GM10266 (cell line): ENCODE measurements at regions not wholly inside any gene's neighbourhood (a gene's known extent, or its start where the extent isn't known, plus 50 kb on each side); places are given as distances from the start of the nearest gene placed in this dataset.

Experiments
- DNase-seq: peaks from one replicate; pipeline ENCODE4 v3.0.0; 2012; ENCODE audit errors: extremely low spot score
- CTCF ChIP-seq: IDR thresholded peaks from 2 replicates; pipeline ENCODE4 v1.5.1; 2012; ENCODE audit warnings: mild to moderate bottlenecking, low read depth; ENCODE audit not compliant: control insufficient read depth, insufficient read depth; ENCODE audit errors: missing control alignments

GRCh38 chr20:62539198-62540045 lies 63.6 kb upstream of the GATA5 start:
- TF ChIP-seq CTCF = no peak
- no peak for DNase-seq

GRCh38 chr20:62540504-62540903 lies 64.7 kb upstream of the GATA5 start:
- TF ChIP-seq CTCF = no peak
- no peak for DNase-seq

DNA sequence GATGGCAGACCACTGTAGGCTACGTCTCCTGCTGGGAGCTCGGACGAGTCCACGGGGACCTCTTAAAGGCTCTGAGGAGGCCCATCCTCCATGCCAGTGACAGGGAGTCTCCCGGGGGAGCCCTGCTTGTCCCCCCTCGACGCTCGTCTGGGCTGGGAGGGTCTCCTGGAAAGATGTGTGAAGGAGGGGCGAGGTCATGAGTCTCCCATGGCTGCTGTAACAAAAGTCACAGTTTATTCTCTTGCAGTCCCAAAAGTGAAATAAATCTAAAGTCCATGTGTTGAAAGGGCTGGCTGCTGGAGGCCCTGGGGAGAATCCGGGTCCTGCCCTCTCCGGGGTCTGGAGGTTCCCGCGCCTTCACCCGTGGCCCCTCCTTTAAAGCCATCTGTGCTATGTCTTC lies 67.1 kb upstream of the GATA5 start:
- DNase-seq = no peak
- TF ChIP-seq CTCF = no peak

DNA sequence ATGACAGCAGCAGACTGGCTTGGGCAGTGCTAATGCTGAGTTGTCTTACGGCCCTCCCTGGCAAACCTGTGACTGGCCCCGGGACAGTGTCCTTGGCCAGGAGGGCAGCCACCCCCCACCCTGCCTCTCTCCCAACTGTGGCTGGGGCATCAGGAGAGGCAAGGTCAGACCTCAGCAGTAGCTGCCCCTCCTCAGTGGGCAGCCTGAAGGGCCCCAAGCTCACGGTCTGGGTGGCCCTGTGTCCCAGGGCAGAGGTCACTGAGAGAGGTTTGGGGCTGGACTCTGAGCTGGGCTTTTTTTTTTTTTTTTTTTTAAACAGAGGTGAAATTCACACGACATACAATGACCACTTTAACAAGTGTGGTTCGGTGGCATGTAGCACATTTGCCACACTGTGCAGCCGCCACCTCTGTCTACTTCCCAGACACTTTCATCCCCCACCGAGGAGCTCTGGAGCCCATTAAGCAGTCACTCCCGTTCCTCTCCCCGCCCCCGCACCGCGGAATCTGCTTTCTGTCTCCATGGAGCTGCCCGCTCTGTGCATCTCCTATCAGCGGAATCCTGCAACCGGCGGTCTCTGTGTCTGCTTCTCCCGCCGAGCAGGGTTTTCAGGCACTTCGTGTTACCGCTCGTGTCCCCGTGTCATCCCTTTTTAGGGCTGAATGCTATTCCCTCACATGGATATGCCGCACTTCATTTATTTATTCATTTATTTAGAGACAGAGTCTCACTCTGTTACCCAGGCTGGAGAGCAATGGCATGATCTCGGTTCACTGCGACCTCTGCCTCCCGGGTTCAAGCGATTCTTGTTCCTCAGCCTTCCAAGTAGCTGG lies 67.9 kb upstream of the GATA5 start:
- TF ChIP-seq CTCF = no peak
- DNase-seq = no peak

GRCh38 chr20:62544505-62545055 lies 68.8 kb upstream of the GATA5 start:
- DNase-seq = no peak

GRCh38 chr20:62545271-62545670 lies 69.5 kb upstream of the GATA5 start:
- no peak for DNase-seq
- TF ChIP-seq CTCF = no peak

More at GRCh38 chr20:62544505-62545055, 68.8 kb upstream of the GATA5 start:
- TF ChIP-seq CTCF = no peak
